GM13976 (cell line): ENCODE measurements at regions not wholly inside any gene's neighbourhood (a gene's known extent, or its start where the extent isn't known, plus 50 kb on each side); places are given as distances from the start of the nearest gene placed in this dataset.

Source experiments
- DNase-seq: peaks from one replicate; pipeline ENCODE4 v3.0.0; 2012; ENCODE audit warnings: low spot score
- CTCF ChIP-seq: IDR thresholded peaks from 2 replicates; pipeline ENCODE4 v1.5.1; 2012; ENCODE audit warnings: borderline replicate concordance, mild to moderate bottlenecking; ENCODE audit not compliant: insufficient read depth; ENCODE audit errors: extremely low read depth, missing control alignments, control extremely low read depth
- in situ Hi-C: fragments of 300-500 bp; cut with MboI; formaldehyde crosslinking; loops from one replicate; pipeline ENCODE4 v1.12.0; 2022; ENCODE audit warnings: low sequenced_read_pairs, mixed read lengths, inconsistent platforms; ENCODE audit not compliant: unreplicated experiment

- in situ Hi-C loops, result no loop called here
- DNase-seq, result no peak
- no peak for TF ChIP-seq CTCF
Measured at GRCh38 chr14:87635442-87635841, 357.5 kb downstream of the GALC start.

GRCh38 chr14:87632796-87633195, 360.2 kb downstream of the GALC start:
- no peak for DNase-seq
- in situ Hi-C loops, result no loop called here
- no peak for TF ChIP-seq CTCF

GRCh38 chr14:87630846-87631245, 362.1 kb downstream of the GALC start:
- TF ChIP-seq CTCF, result no peak
- no peak for DNase-seq
- in situ Hi-C loops, result no loop called here

GRCh38 chr14:87629788-87630187, 363.2 kb downstream of the GALC start:
- DNase-seq, result no peak
- TF ChIP-seq CTCF, result no peak
- in situ Hi-C loops, result no loop called here

- TF ChIP-seq CTCF, result no peak
- in situ Hi-C loops, result no loop called here
- no peak for DNase-seq
Measured at GRCh38 chr14:87628780-87629179, 364.2 kb downstream of the GALC start.

GRCh38 chr14:87628129-87628528, 364.9 kb downstream of the GALC start:
- no peak for DNase-seq
- no peak for TF ChIP-seq CTCF
- in situ Hi-C loops, result no loop called here

GRCh38 chr14:87626266-87626665, 366.7 kb downstream of the GALC start:
- no peak for TF ChIP-seq CTCF
- no peak for DNase-seq
- in situ Hi-C loops, result no loop called here
